ENCODE measurements at regions not wholly inside any gene's neighbourhood (a gene's known extent, or its start where the extent isn't known, plus 50 kb on each side); places are given as distances from the start of the nearest gene placed in this dataset.

GRCh38 chr2:8412586-8412985 is 269.3 kb upstream of the ID2 start:
- no peak for TF ChIP-seq CTCF (IDR thresholded peaks at IDR 0.05)
- no peak for TF ChIP-seq POLR2A (IDR thresholded peaks at IDR 0.05)
- TF ChIP-seq EP300 (IDR thresholded peaks at IDR 0.05; ENCODE audit: low read depth) = no peak
